HG02623 (cell line): ENCODE measurements at regions not wholly inside any gene's neighbourhood (a gene's known extent, or its start where the extent isn't known, plus 50 kb on each side); places are given as distances from the start of the nearest gene placed in this dataset.
"Not testable (repeated sequence)": the region's sequence is repeated elsewhere in the genome, so short reads cannot be mapped to it uniquely, and the experiment has no call there.

ENCODE experiments used
- ATAC-seq: cut with Tn5 transposase; IDR thresholded peaks from one replicate; pipeline ENCODE4 v1.9.1; 2021; ENCODE audit warnings: moderate library complexity; ENCODE audit not compliant: unreplicated experiment

GRCh38 chr3:194032828-194033435 lies 103.0 kb upstream of the HES1 start:
- ATAC-seq = no peak

GRCh38 chr3:194034346-194035336 lies 101.3 kb upstream of the HES1 start:
- ATAC-seq = no peak

- no peak for ATAC-seq
These were observed 100.4 kb upstream of the HES1 start for GRCh38 chr3:194035406-194036138.

- ATAC-seq = no peak
These were observed 99.1 kb upstream of the HES1 start for GRCh38 chr3:194036842-194037241.

- ATAC-seq = not testable (repeated sequence)
These were observed 97.6 kb upstream of the HES1 start for GRCh38 chr3:194038346-194038745.

- ATAC-seq = no peak
These were observed 97.0 kb upstream of the HES1 start for GRCh38 chr3:194038960-194039359.

GRCh38 chr3:194040516-194041273 lies 95.3 kb upstream of the HES1 start:
- no peak for ATAC-seq

- ATAC-seq = no peak
These were observed 93.0 kb upstream of the HES1 start for GRCh38 chr3:194042927-194043326.

GRCh38 chr3:194043516-194043915 lies 92.4 kb upstream of the HES1 start:
- ATAC-seq = no peak

GRCh38 chr3:194045289-194045688 lies 90.7 kb upstream of the HES1 start:
- ATAC-seq = peak; percentile 74

- ATAC-seq = no peak
These were observed 90.0 kb upstream of the HES1 start for GRCh38 chr3:194045919-194046318.

GRCh38 chr3:194046531-194046930 lies 89.4 kb upstream of the HES1 start:
- no peak for ATAC-seq

GRCh38 chr3:194046995-194047645 lies 88.8 kb upstream of the HES1 start:
- ATAC-seq = no peak

- no peak for ATAC-seq
These were observed 86.6 kb upstream of the HES1 start for GRCh38 chr3:194049394-194049793.

GRCh38 chr3:194050782-194051320 lies 85.1 kb upstream of the HES1 start:
- ATAC-seq = no peak

- ATAC-seq = no peak
These were observed 84.4 kb upstream of the HES1 start for GRCh38 chr3:194051366-194052149.

GRCh38 chr3:194053136-194053535 lies 82.8 kb upstream of the HES1 start:
- ATAC-seq = no peak

GRCh38 chr3:194054016-194054415 lies 81.9 kb upstream of the HES1 start:
- no peak for ATAC-seq

- no peak for ATAC-seq
These were observed 81.4 kb upstream of the HES1 start for GRCh38 chr3:194054540-194054939.
